NCI-H2171 (cell line): ENCODE measurements at regions not wholly inside any gene's neighbourhood (a gene's known extent, or its start where the extent isn't known, plus 50 kb on each side); places are given as distances from the start of the nearest gene placed in this dataset.
A peak's percentile ranks its signal among the peaks of the same experiment; 100 is the strongest.
"Not testable (repeated sequence)": the region's sequence is repeated elsewhere in the genome, so short reads cannot be mapped to it uniquely, and the experiment has no call there.

Experiments used
- DNase-seq: peaks from one replicate; lab custom pipeline; 2025; lab: John Stamatoyannopoulos, UW

- DNase-seq: no peak
Measured at GRCh38 chr10:21141946-21142492, 244.9 kb upstream of the NEBL start.

- DNase-seq: no peak
Measured at GRCh38 chr10:21138769-21139340, 241.7 kb upstream of the NEBL start.

- DNase-seq: no peak
Measured at GRCh38 chr10:21135023-21135931, 238.2 kb upstream of the NEBL start.

GRCh38 chr10:21134645-21135022 lies 237.5 kb upstream of the NEBL start:
- no peak for DNase-seq

GRCh38 chr10:21130683-21131442 lies 233.8 kb upstream of the NEBL start:
- no peak for DNase-seq

- no peak for DNase-seq
Measured at GRCh38 chr10:21130108-21130507, 233.0 kb upstream of the NEBL start.

- no peak for DNase-seq
Measured at GRCh38 chr10:21125471-21126228, 228.5 kb upstream of the NEBL start.

- DNase-seq: no peak
Measured at GRCh38 chr10:21122907-21123306, 225.8 kb upstream of the NEBL start.

GRCh38 chr10:21121822-21122221 lies 224.7 kb upstream of the NEBL start:
- not testable (repeated sequence) for DNase-seq

GRCh38 chr10:21114683-21115082 lies 217.6 kb upstream of the NEBL start:
- DNase-seq: no peak

GRCh38 chr10:21110358-21110757 lies 213.2 kb upstream of the NEBL start:
- no peak for DNase-seq

- not testable (repeated sequence) for DNase-seq
Measured at GRCh38 chr10:21106931-21107330, 209.8 kb upstream of the NEBL start.

GRCh38 chr10:21105331-21105730 lies 208.2 kb upstream of the NEBL start:
- DNase-seq: not testable (repeated sequence)

GRCh38 chr10:21100871-21101514 lies 203.9 kb upstream of the NEBL start:
- no peak for DNase-seq

GRCh38 chr10:21100190-21100589 lies 203.1 kb upstream of the NEBL start:
- DNase-seq: no peak

GRCh38 chr10:21099291-21100062 lies 202.4 kb upstream of the NEBL start:
- peak; percentile 22 for DNase-seq

GRCh38 chr10:21097926-21098355 lies 200.8 kb upstream of the NEBL start:
- DNase-seq: no peak

GRCh38 chr10:21095494-21096055 lies 198.5 kb upstream of the NEBL start:
- no peak for DNase-seq

GRCh38 chr10:21095073-21095472 lies 198.0 kb upstream of the NEBL start:
- DNase-seq: no peak
